Nephron progenitor cell (in vitro differentiated cells): ENCODE measurements at regions not wholly inside any gene's neighbourhood (a gene's known extent, or its start where the extent isn't known, plus 50 kb on each side); places are given as distances from the start of the nearest gene placed in this dataset.

Experiments used
- DNase-seq: peaks from one replicate; pipeline ENCODE4 v3.0.0; 2021
- H3K27ac Mint-ChIP-seq: 2 replicates; pipeline ENCODE4 v1.8.0; 2021; ENCODE audit warnings: mild to moderate bottlenecking, moderate library complexity, mixed read lengths
- H3K27me3 Mint-ChIP-seq: 2 replicates; pipeline ENCODE4 v1.8.0; 2021; ENCODE audit warnings: mild to moderate bottlenecking, low read depth, mixed read lengths; ENCODE audit not compliant: poor library complexity
- H3K36me3 Mint-ChIP-seq: 2 replicates; pipeline ENCODE4 v1.8.0; 2021; ENCODE audit warnings: low read depth, mixed read lengths
- H3K4me1 Mint-ChIP-seq: 2 replicates; pipeline ENCODE4 v1.8.0; 2021; ENCODE audit warnings: mixed read lengths
- H3K4me3 Mint-ChIP-seq: 2 replicates; pipeline ENCODE4 v1.8.0; 2021; ENCODE audit warnings: mild to moderate bottlenecking, moderate library complexity, mixed read lengths
- H3K9me3 Mint-ChIP-seq: 2 replicates; pipeline ENCODE4 v1.8.0; 2021; ENCODE audit warnings: mild to moderate bottlenecking, moderate library complexity, mixed read lengths
- CTCF ChIP-seq: fragments of 200-600 bp; sonication (generic); IDR thresholded peaks from 2 replicates; pipeline ENCODE4 v1.5.0; 2021; ENCODE audit warnings: antibody characterized with exemption

- Mint-ChIP-seq H3K4me3 (no peak overlapping the region), H3K36me3 (peaks cover 16% of the 10 kb centered on the region), H3K27ac (no peak overlapping the region), H3K9me3 (peaks cover 30% of the 10 kb centered on the region), H3K27me3 (peaks cover 3% of the 10 kb centered on the region), H3K4me1 (no peaks in the 10 kb centered on the region)
- no peak for DNase-seq
- no peak for TF ChIP-seq CTCF
Measured at GRCh38 chr11:95349345-95349942, 118.4 kb upstream of the SESN3 start.

DNA sequence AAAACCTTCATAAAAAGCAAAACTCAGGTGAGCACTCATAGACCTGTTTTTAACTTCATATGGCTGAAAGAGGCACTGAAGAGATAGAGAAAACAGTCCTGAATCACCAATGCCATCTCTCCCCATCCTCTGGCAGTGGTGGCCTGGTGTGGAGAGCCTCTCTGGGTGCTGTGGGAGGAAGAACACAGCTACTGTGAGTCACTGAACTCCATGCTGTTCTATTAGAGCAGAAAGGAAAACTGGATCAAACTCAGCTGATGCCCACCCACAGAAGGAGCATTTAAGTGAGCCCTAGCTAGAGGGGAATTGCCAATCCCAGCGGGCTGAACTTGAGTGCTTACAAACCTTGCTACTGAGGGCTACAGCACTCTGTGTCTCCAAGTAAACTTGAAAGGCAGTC lies 115.3 kb upstream of the SESN3 start:
- Mint-ChIP-seq H3K27me3 (peaks cover 6% of the 10 kb centered on the region), H3K9me3 (peaks cover 30% of the 10 kb centered on the region), H3K4me1 (peaks cover 10% of the 10 kb centered on the region), H3K4me3 (no peak overlapping the region), H3K27ac (no peak overlapping the region), H3K36me3 (peaks cover 16% of the 10 kb centered on the region)
- TF ChIP-seq CTCF, result no peak
- no peak for DNase-seq

- TF ChIP-seq CTCF, result no peak
- H3K36me3 Mint-ChIP-seq, result peaks cover 16% of the 10 kb centered on the region
Measured at GRCh38 chr11:95345651-95346050, 114.6 kb upstream of the SESN3 start.

GRCh38 chr11:95344932-95345642 lies 114.1 kb upstream of the SESN3 start:
- H3K9me3 Mint-ChIP-seq, result peaks cover 22% of the 10 kb centered on the region
- no peak for TF ChIP-seq CTCF
- peaks cover 16% of the 10 kb centered on the region for H3K36me3 Mint-ChIP-seq
- DNase-seq, result no peak
- H3K27ac Mint-ChIP-seq, result no peak overlapping the region
- H3K4me1 Mint-ChIP-seq, result peaks cover 22% of the 10 kb centered on the region
- H3K4me3 Mint-ChIP-seq, result no peak overlapping the region
- peaks cover 6% of the 10 kb centered on the region for H3K27me3 Mint-ChIP-seq

More at GRCh38 chr11:95345651-95346050, 114.6 kb upstream of the SESN3 start:
- Mint-ChIP-seq H3K4me3 (no peak overlapping the region), H3K27me3 (peaks cover 6% of the 10 kb centered on the region), H3K9me3 (peaks cover 27% of the 10 kb centered on the region), H3K27ac (no peak overlapping the region), H3K4me1 (peaks cover 16% of the 10 kb centered on the region)
- no peak for DNase-seq

- TF ChIP-seq CTCF, result no peak
- Mint-ChIP-seq H3K4me3 (no peak overlapping the region), H3K27me3 (peaks cover 6% of the 10 kb centered on the region), H3K4me1 (peaks cover 23% of the 10 kb centered on the region), H3K9me3 (no peaks in the 10 kb centered on the region), H3K27ac (no peak overlapping the region), H3K36me3 (no peaks in the 10 kb centered on the region)
- peak; percentile 23 for DNase-seq
Measured at GRCh38 chr11:95341221-95341620, 110.2 kb upstream of the SESN3 start.
